ENCODE measurements at regions not wholly inside any gene's neighbourhood (a gene's known extent, or its start where the extent isn't known, plus 50 kb on each side); places are given as distances from the start of the nearest gene placed in this dataset.

- H3K4me3 ChIP-seq (ENCODE audit: low read length), result no peak overlapping the region
- H3K4me1 ChIP-seq (ENCODE audit: control insufficient read depth, insufficient read depth, low read length), result peaks cover 6% of the 10 kb centered on the region
- H3K36me3 ChIP-seq (ENCODE audit: control insufficient read depth, insufficient read depth, low read length), result no peaks in the 10 kb centered on the region
- H3K27ac ChIP-seq (ENCODE audit: low read depth, low read length), result no peak overlapping the region
- no peak overlapping the region for H3K9ac ChIP-seq (ENCODE audit: low read length)
- no peaks in the 10 kb centered on the region for H3K27me3 ChIP-seq (ENCODE audit: control insufficient read depth, insufficient read depth, low read length)
Measured at GRCh38 chr11:95702526-95702925, 87.1 kb downstream of the FAM76B start.

GRCh38 chr11:95700471-95700817 lies 89.1 kb downstream of the FAM76B start:
- no peak overlapping the region for H3K4me3 ChIP-seq (ENCODE audit: low read length)
- no peak overlapping the region for H3K9ac ChIP-seq (ENCODE audit: low read length)
- H3K27ac ChIP-seq (ENCODE audit: low read depth, low read length), result no peak overlapping the region
- H3K27me3 ChIP-seq (ENCODE audit: control insufficient read depth, insufficient read depth, low read length), result no peaks in the 10 kb centered on the region
- H3K36me3 ChIP-seq (ENCODE audit: control insufficient read depth, insufficient read depth, low read length), result no peaks in the 10 kb centered on the region
- peaks cover 6% of the 10 kb centered on the region for H3K4me1 ChIP-seq (ENCODE audit: control insufficient read depth, insufficient read depth, low read length)

- peaks cover 4% of the 10 kb centered on the region for H3K4me1 ChIP-seq (ENCODE audit: control insufficient read depth, insufficient read depth, low read length)
- H3K36me3 ChIP-seq (ENCODE audit: control insufficient read depth, insufficient read depth, low read length), result no peaks in the 10 kb centered on the region
- no peak overlapping the region for H3K9ac ChIP-seq (ENCODE audit: low read length)
- no peak overlapping the region for H3K27ac ChIP-seq (ENCODE audit: low read depth, low read length)
- H3K4me3 ChIP-seq (ENCODE audit: low read length), result no peak overlapping the region
- no peaks in the 10 kb centered on the region for H3K27me3 ChIP-seq (ENCODE audit: control insufficient read depth, insufficient read depth, low read length)
Measured at GRCh38 chr11:95699631-95700470, 89.7 kb downstream of the FAM76B start.

- no peak overlapping the region for H3K9ac ChIP-seq (ENCODE audit: low read length)
- no peaks in the 10 kb centered on the region for H3K36me3 ChIP-seq (ENCODE audit: control insufficient read depth, insufficient read depth, low read length)
- peaks cover 4% of the 10 kb centered on the region for H3K4me1 ChIP-seq (ENCODE audit: control insufficient read depth, insufficient read depth, low read length)
- no peak overlapping the region for H3K27ac ChIP-seq (ENCODE audit: low read depth, low read length)
- no peaks in the 10 kb centered on the region for H3K27me3 ChIP-seq (ENCODE audit: control insufficient read depth, insufficient read depth, low read length)
- H3K4me3 ChIP-seq (ENCODE audit: low read length), result no peak overlapping the region
Measured at GRCh38 chr11:95698676-95699557, 90.7 kb downstream of the FAM76B start.

GRCh38 chr11:95697614-95698408 lies 91.8 kb downstream of the FAM76B start:
- Histone ChIP-seq H3K27ac (ENCODE audit: low read depth, low read length) (no peak overlapping the region), H3K9ac (ENCODE audit: low read length) (no peak overlapping the region)

GRCh38 chr11:95695181-95695580 lies 94.4 kb downstream of the FAM76B start:
- H3K9ac ChIP-seq (ENCODE audit: low read length), result no peak overlapping the region
- no peak overlapping the region for H3K4me3 ChIP-seq (ENCODE audit: low read length)
- H3K27me3 ChIP-seq (ENCODE audit: control insufficient read depth, insufficient read depth, low read length), result no peaks in the 10 kb centered on the region
- H3K4me1 ChIP-seq (ENCODE audit: control insufficient read depth, insufficient read depth, low read length), result no peaks in the 10 kb centered on the region
- no peaks in the 10 kb centered on the region for H3K36me3 ChIP-seq (ENCODE audit: control insufficient read depth, insufficient read depth, low read length)
- H3K27ac ChIP-seq (ENCODE audit: low read depth, low read length), result no peak overlapping the region

More at GRCh38 chr11:95697614-95698408, 91.8 kb downstream of the FAM76B start:
- H3K36me3 ChIP-seq (ENCODE audit: control insufficient read depth, insufficient read depth, low read length), result no peaks in the 10 kb centered on the region
- peaks cover 1% of the 10 kb centered on the region for H3K4me1 ChIP-seq (ENCODE audit: control insufficient read depth, insufficient read depth, low read length)
- H3K27me3 ChIP-seq (ENCODE audit: control insufficient read depth, insufficient read depth, low read length), result no peaks in the 10 kb centered on the region
- H3K4me3 ChIP-seq (ENCODE audit: low read length), result no peak overlapping the region

GRCh38 chr11:95693298-95693697 lies 96.3 kb downstream of the FAM76B start:
- no peak overlapping the region for H3K27ac ChIP-seq (ENCODE audit: low read depth, low read length)
- no peak overlapping the region for H3K9ac ChIP-seq (ENCODE audit: low read length)
- H3K4me3 ChIP-seq (ENCODE audit: low read length), result no peak overlapping the region
- no peaks in the 10 kb centered on the region for H3K36me3 ChIP-seq (ENCODE audit: control insufficient read depth, insufficient read depth, low read length)
- H3K27me3 ChIP-seq (ENCODE audit: control insufficient read depth, insufficient read depth, low read length), result no peaks in the 10 kb centered on the region
- H3K4me1 ChIP-seq (ENCODE audit: control insufficient read depth, insufficient read depth, low read length), result no peaks in the 10 kb centered on the region

- H3K4me1 ChIP-seq (ENCODE audit: control insufficient read depth, insufficient read depth, low read length), result no peaks in the 10 kb centered on the region
- no peak overlapping the region for H3K27ac ChIP-seq (ENCODE audit: low read depth, low read length)
Measured at GRCh38 chr11:95692526-95693260, 96.9 kb downstream of the FAM76B start.

GRCh38 chr11:95690100-95690499 lies 99.5 kb downstream of the FAM76B start:
- Histone ChIP-seq H3K27me3 (ENCODE audit: control insufficient read depth, insufficient read depth, low read length) (no peaks in the 10 kb centered on the region), H3K27ac (ENCODE audit: low read depth, low read length) (no peak overlapping the region), H3K4me3 (ENCODE audit: low read length) (no peak overlapping the region), H3K36me3 (ENCODE audit: control insufficient read depth, insufficient read depth, low read length) (no peaks in the 10 kb centered on the region), H3K9ac (ENCODE audit: low read length) (no peak overlapping the region), H3K4me1 (ENCODE audit: control insufficient read depth, insufficient read depth, low read length) (no peaks in the 10 kb centered on the region)

More at GRCh38 chr11:95692526-95693260, 96.9 kb downstream of the FAM76B start:
- no peak overlapping the region for H3K4me3 ChIP-seq (ENCODE audit: low read length)
- no peaks in the 10 kb centered on the region for H3K36me3 ChIP-seq (ENCODE audit: control insufficient read depth, insufficient read depth, low read length)
- no peaks in the 10 kb centered on the region for H3K27me3 ChIP-seq (ENCODE audit: control insufficient read depth, insufficient read depth, low read length)
- H3K9ac ChIP-seq (ENCODE audit: low read length), result no peak overlapping the region

GRCh38 chr11:95688501-95689222 lies 100.9 kb downstream of the FAM76B start:
- Histone ChIP-seq H3K9ac (ENCODE audit: low read length) (no peak overlapping the region), H3K27ac (ENCODE audit: low read depth, low read length) (no peak overlapping the region), H3K27me3 (ENCODE audit: control insufficient read depth, insufficient read depth, low read length) (no peaks in the 10 kb centered on the region), H3K4me1 (ENCODE audit: control insufficient read depth, insufficient read depth, low read length) (no peaks in the 10 kb centered on the region), H3K36me3 (ENCODE audit: control insufficient read depth, insufficient read depth, low read length) (no peaks in the 10 kb centered on the region), H3K4me3 (ENCODE audit: low read length) (no peak overlapping the region)

GRCh38 chr11:95688015-95688414 lies 101.6 kb downstream of the FAM76B start:
- no peak overlapping the region for H3K4me3 ChIP-seq (ENCODE audit: low read length)
- H3K27ac ChIP-seq (ENCODE audit: low read depth, low read length), result no peak overlapping the region
- H3K4me1 ChIP-seq (ENCODE audit: control insufficient read depth, insufficient read depth, low read length), result no peaks in the 10 kb centered on the region
- no peaks in the 10 kb centered on the region for H3K36me3 ChIP-seq (ENCODE audit: control insufficient read depth, insufficient read depth, low read length)
- no peak overlapping the region for H3K9ac ChIP-seq (ENCODE audit: low read length)
- no peaks in the 10 kb centered on the region for H3K27me3 ChIP-seq (ENCODE audit: control insufficient read depth, insufficient read depth, low read length)

Data from rectal smooth muscle tissue (tissue), 1 donor.